ENCODE measurements at regions not wholly inside any gene's neighbourhood (a gene's known extent, or its start where the extent isn't known, plus 50 kb on each side); places are given as distances from the start of the nearest gene placed in this dataset.

- TF ChIP-seq TCF4 (CRISPR knock-in tag; IDR thresholded peaks at IDR 0.05; ENCODE audit: borderline replicate concordance) (no peak), ZNF8 (CRISPR knock-in tag; IDR thresholded peaks at IDR 0.05) (no peak), CSRNP3 (CRISPR knock-in tag; IDR thresholded peaks at IDR 0.05) (no peak), ZNF70 (CRISPR knock-in tag; IDR thresholded peaks at IDR 0.05) (no peak), ESRRG (CRISPR knock-in tag; IDR thresholded peaks at IDR 0.05) (no peak), ISL1 (CRISPR knock-in tag; IDR thresholded peaks at IDR 0.05) (no peak), PATZ1 (CRISPR knock-in tag; IDR thresholded peaks at IDR 0.05; ENCODE audit: borderline replicate concordance) (no peak)
- no peak for ATAC-seq
These were observed 825.7 kb downstream of the FAM181B start for GRCh38 chr11:81907996-81908395.

- ATAC-seq, result no peak
- TF ChIP-seq RARB (CRISPR knock-in tag; IDR thresholded peaks at IDR 0.05), result no peak
- no peak for TF ChIP-seq PATZ1 (CRISPR knock-in tag; IDR thresholded peaks at IDR 0.05; ENCODE audit: borderline replicate concordance)
- TF ChIP-seq CREB5 (CRISPR knock-in tag; IDR thresholded peaks at IDR 0.05; ENCODE audit: low read depth), result no peak
These were observed 834.5 kb downstream of the FAM181B start for GRCh38 chr11:81899156-81899555.

- ATAC-seq, result no peak
- TF ChIP-seq TCF4 (CRISPR knock-in tag; IDR thresholded peaks at IDR 0.05; ENCODE audit: borderline replicate concordance) (no peak), SNAI2 (CRISPR knock-in tag; IDR thresholded peaks at IDR 0.05) (no peak), CSRNP3 (CRISPR knock-in tag; IDR thresholded peaks at IDR 0.05) (no peak), PATZ1 (CRISPR knock-in tag; IDR thresholded peaks at IDR 0.05; ENCODE audit: borderline replicate concordance) (no peak), RARB (CRISPR knock-in tag; IDR thresholded peaks at IDR 0.05) (no peak), ARNTL (CRISPR knock-in tag; IDR thresholded peaks at IDR 0.05; ENCODE audit: borderline replicate concordance, low read depth) (no peak), CREB5 (CRISPR knock-in tag; IDR thresholded peaks at IDR 0.05; ENCODE audit: low read depth) (no peak)
These were observed 836.0 kb downstream of the FAM181B start for GRCh38 chr11:81897639-81898038.

GRCh38 chr11:81895258-81895657 lies 838.4 kb downstream of the FAM181B start:
- no peak for ATAC-seq
- TF ChIP-seq POU6F1 (CRISPR knock-in tag; IDR thresholded peaks at IDR 0.05; ENCODE audit: borderline replicate concordance, low read depth) (no peak), ESRRG (CRISPR knock-in tag; IDR thresholded peaks at IDR 0.05) (no peak), ZNF565 (CRISPR knock-in tag; conservative IDR thresholded peaks at IDR 0.05; ENCODE audit: low read depth) (no peak), CREB5 (CRISPR knock-in tag; IDR thresholded peaks at IDR 0.05; ENCODE audit: low read depth) (no peak), PPARA (CRISPR knock-in tag; IDR thresholded peaks at IDR 0.05; ENCODE audit: borderline replicate concordance) (no peak), TSHZ2 (CRISPR knock-in tag; IDR thresholded peaks at IDR 0.05) (no peak), TCF4 (CRISPR knock-in tag; IDR thresholded peaks at IDR 0.05; ENCODE audit: borderline replicate concordance) (no peak), OSR1 (CRISPR knock-in tag; IDR thresholded peaks at IDR 0.05) (no peak), CSDC2 (CRISPR knock-in tag; IDR thresholded peaks at IDR 0.05) (no peak)

Data from SK-N-SH treated with all-trans-retinoic acid at 6 μM for 48 hours (cell line).